Panc1 (cell line): ENCODE measurements at regions not wholly inside any gene's neighbourhood (a gene's known extent, or its start where the extent isn't known, plus 50 kb on each side); places are given as distances from the start of the nearest gene placed in this dataset.

ENCODE experiments used
- ATAC-seq: fragments of 200-7000 bp; cut with Tn5 transposase; 2 replicates; pipeline ENCODE4 v1.9.1; 2020; ENCODE audit warnings: mild to moderate bottlenecking, moderate library complexity
- BruUV-seq: library from RNA; stranded (reverse); fragments of 400-500 nt; replicated peaks from 2 replicates; lab custom pipeline; 2021; lab: Mats Ljungman, UMichigan
- CTCF ChIA-PET: fragments of 300-600 bp; sonication (Branson Sonifier 250); formaldehyde crosslinking; loops from one replicate; lab custom pipeline; 2022; ENCODE audit warnings: antibody characterized with exemption; lab: Charles Lee
- POLR2A ChIA-PET: fragments of 300-600 bp; sonication (Branson Sonifier 250); formaldehyde crosslinking; loops from one replicate; lab custom pipeline; 2022; ENCODE audit warnings: antibody characterized with exemption; lab: Charles Lee
- DNase-seq: peaks from one replicate; pipeline ENCODE4 v3.0.0-alpha.2; 2010; ENCODE audit warnings: low read depth, low spot score
- H3K27ac ChIP-seq: 2 replicates; pipeline ENCODE4 v1.5.1; 2011; ENCODE audit warnings: mild to moderate bottlenecking, low read length, inconsistent platforms
- H3K27me3 ChIP-seq: fragments of 200-500 bp; sonication (Bioruptor generic); 2 replicates; pipeline ENCODE4 v1.6.0; 2014; ENCODE audit warnings: low read length, inconsistent platforms; ENCODE audit not compliant: control insufficient read depth, insufficient read depth
- H3K36me3 ChIP-seq: fragments of 200-500 bp; sonication (Bioruptor generic); 2 replicates; pipeline ENCODE4 v1.5.1; 2014; ENCODE audit warnings: inconsistent platforms, mild to moderate bottlenecking, low read length, moderate library complexity; ENCODE audit not compliant: control insufficient read depth, insufficient read depth
- H3K4me1 ChIP-seq: 2 replicates; pipeline ENCODE4 v1.5.1; 2011; ENCODE audit warnings: inconsistent platforms, mild to moderate bottlenecking, low read length, moderate library complexity; ENCODE audit not compliant: control insufficient read depth, insufficient read depth
- H3K4me3 ChIP-seq, 2 experiments: 2 replicates each; pipeline ENCODE4 v1.5.1; 2011 to 2012; ENCODE audit warnings: low read depth in 2 of 2, low read length in 2 of 2, mild to moderate bottlenecking in 2 of 2, inconsistent platforms in 1 of 2, moderate library complexity in 1 of 2
- H3K9me3 ChIP-seq: fragments of 200-500 bp; sonication (Bioruptor generic); 2 replicates; pipeline ENCODE4 v1.5.1; 2014; ENCODE audit warnings: low read depth, mild to moderate bottlenecking, inconsistent platforms, low read length, moderate library complexity; ENCODE audit not compliant: control insufficient read depth, insufficient read depth
- POLR2AphosphoS5 ChIP-seq: IDR thresholded peaks from 2 replicates; pipeline ENCODE4 v1.6.1; 2012; ENCODE audit warnings: mild to moderate bottlenecking, low read depth, low read length, moderate library complexity
- SIN3A ChIP-seq: IDR thresholded peaks from 2 replicates; pipeline ENCODE4 v1.6.1; 2012; ENCODE audit warnings: low read depth, mild to moderate bottlenecking, low read length, moderate library complexity, borderline replicate concordance; ENCODE audit not compliant: insufficient read depth
- TCF7L2 ChIP-seq: IDR thresholded peaks from 2 replicates; pipeline ENCODE4 v1.6.1; 2011; ENCODE audit warnings: mild to moderate bottlenecking, low read depth, low read length, inconsistent platforms
- in situ Hi-C: cut with HindIII; loops from 2 replicates; pipeline ENCODE4 v1.10.0; 2016; ENCODE audit warnings: low sequenced_read_pairs, low pct_unique_long_range_greater_than_20kb
- intact Hi-C: fragments of 100-400 bp; cut with micrococcal nuclease; formaldehyde crosslinking; loops from one replicate; pipeline ENCODE4 v1.10.0; 2022; ENCODE audit not compliant: unreplicated experiment
- TF ChIP-seq, protein P1 (sequence below): fragments of 450-650 bp; IDR thresholded peaks from 2 replicates; pipeline ENCODE4 v1.5.1; 2017; ENCODE audit warnings: mild to moderate bottlenecking
- TF ChIP-seq, protein P2 (sequence below), 2 experiments: IDR thresholded peaks; 2 replicates each; pipeline ENCODE4 v1.6.1; 2011 to 2012; ENCODE audit warnings: low read depth in 2 of 2, control low read depth in 1 of 2, low read length in 1 of 2, mild to moderate bottlenecking in 1 of 2, moderate library complexity in 1 of 2; ENCODE audit not compliant: insufficient read depth in 1 of 2

- BruUV-seq = no TSS peak
- in situ Hi-C loops = no loop called here
- no peak for ATAC-seq
These were observed 1167.6 kb downstream of the JRKL start for GRCh38 chr11:97557399-97557798.

GRCh38 chr11:97567801-97568200, 1178.0 kb downstream of the JRKL start:
- intact Hi-C loops = no loop called here
- POLR2A ChIA-PET = no interaction called here
- TF ChIP-seq POLR2AphosphoS5 (no peak), SIN3A (no peak), TCF7L2 (no peak)
- TF ChIP-seq, protein P1, sequence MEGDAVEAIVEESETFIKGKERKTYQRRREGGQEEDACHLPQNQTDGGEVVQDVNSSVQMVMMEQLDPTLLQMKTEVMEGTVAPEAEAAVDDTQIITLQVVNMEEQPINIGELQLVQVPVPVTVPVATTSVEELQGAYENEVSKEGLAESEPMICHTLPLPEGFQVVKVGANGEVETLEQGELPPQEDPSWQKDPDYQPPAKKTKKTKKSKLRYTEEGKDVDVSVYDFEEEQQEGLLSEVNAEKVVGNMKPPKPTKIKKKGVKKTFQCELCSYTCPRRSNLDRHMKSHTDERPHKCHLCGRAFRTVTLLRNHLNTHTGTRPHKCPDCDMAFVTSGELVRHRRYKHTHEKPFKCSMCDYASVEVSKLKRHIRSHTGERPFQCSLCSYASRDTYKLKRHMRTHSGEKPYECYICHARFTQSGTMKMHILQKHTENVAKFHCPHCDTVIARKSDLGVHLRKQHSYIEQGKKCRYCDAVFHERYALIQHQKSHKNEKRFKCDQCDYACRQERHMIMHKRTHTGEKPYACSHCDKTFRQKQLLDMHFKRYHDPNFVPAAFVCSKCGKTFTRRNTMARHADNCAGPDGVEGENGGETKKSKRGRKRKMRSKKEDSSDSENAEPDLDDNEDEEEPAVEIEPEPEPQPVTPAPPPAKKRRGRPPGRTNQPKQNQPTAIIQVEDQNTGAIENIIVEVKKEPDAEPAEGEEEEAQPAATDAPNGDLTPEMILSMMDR = no peak
- TF ChIP-seq, protein P2, sequence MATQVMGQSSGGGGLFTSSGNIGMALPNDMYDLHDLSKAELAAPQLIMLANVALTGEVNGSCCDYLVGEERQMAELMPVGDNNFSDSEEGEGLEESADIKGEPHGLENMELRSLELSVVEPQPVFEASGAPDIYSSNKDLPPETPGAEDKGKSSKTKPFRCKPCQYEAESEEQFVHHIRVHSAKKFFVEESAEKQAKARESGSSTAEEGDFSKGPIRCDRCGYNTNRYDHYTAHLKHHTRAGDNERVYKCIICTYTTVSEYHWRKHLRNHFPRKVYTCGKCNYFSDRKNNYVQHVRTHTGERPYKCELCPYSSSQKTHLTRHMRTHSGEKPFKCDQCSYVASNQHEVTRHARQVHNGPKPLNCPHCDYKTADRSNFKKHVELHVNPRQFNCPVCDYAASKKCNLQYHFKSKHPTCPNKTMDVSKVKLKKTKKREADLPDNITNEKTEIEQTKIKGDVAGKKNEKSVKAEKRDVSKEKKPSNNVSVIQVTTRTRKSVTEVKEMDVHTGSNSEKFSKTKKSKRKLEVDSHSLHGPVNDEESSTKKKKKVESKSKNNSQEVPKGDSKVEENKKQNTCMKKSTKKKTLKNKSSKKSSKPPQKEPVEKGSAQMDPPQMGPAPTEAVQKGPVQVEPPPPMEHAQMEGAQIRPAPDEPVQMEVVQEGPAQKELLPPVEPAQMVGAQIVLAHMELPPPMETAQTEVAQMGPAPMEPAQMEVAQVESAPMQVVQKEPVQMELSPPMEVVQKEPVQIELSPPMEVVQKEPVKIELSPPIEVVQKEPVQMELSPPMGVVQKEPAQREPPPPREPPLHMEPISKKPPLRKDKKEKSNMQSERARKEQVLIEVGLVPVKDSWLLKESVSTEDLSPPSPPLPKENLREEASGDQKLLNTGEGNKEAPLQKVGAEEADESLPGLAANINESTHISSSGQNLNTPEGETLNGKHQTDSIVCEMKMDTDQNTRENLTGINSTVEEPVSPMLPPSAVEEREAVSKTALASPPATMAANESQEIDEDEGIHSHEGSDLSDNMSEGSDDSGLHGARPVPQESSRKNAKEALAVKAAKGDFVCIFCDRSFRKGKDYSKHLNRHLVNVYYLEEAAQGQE (IDR thresholded peaks at IDR 0.05; ENCODE audit: insufficient read depth in 1 of 2, low read depth in 2 of 2, low read length in 1 of 2) = no peak
- no peaks in the 10 kb centered on the region for H3K27me3 ChIP-seq
- in situ Hi-C loops = no loop called here
- H3K9me3 ChIP-seq = no peaks in the 10 kb centered on the region
- no peak overlapping the region for H3K27ac ChIP-seq
- DNase-seq = no peak
- CTCF ChIA-PET = interaction anchor here (0.6 kb wide), 1 partner anchor 407 kb away, joined by 5 read pairs; no protein-coding TSS in a partner anchor
- no peak overlapping the region for H3K4me3 ChIP-seq
- H3K36me3 ChIP-seq = no peaks in the 10 kb centered on the region
- BruUV-seq = no TSS peak
- H3K4me1 ChIP-seq = no peaks in the 10 kb centered on the region
- no peak for ATAC-seq

More at GRCh38 chr11:97557399-97557798, 1167.6 kb downstream of the JRKL start:
- Histone ChIP-seq H3K36me3 (no peaks in the 10 kb centered on the region), H3K27me3 (no peaks in the 10 kb centered on the region), H3K4me3 (no peak overlapping the region), H3K4me1 (no peaks in the 10 kb centered on the region), H3K27ac (no peak overlapping the region), H3K9me3 (no peaks in the 10 kb centered on the region)
- CTCF ChIA-PET = no interaction called here
- TF ChIP-seq SIN3A (no peak), POLR2AphosphoS5 (no peak)
- TF ChIP-seq, protein P2 (IDR thresholded peaks at IDR 0.05; ENCODE audit: insufficient read depth in 1 of 2, low read depth in 2 of 2, low read length in 1 of 2) = no peak
- DNase-seq = no peak
- intact Hi-C loops = no loop called here
- POLR2A ChIA-PET = no interaction called here
